NB4 (cell line): ENCODE measurements at regions not wholly inside any gene's neighbourhood (a gene's known extent, or its start where the extent isn't known, plus 50 kb on each side); places are given as distances from the start of the nearest gene placed in this dataset.

ENCODE experiments used
- DNase-seq: peaks from one replicate; pipeline ENCODE4 v3.0.0; 2010; ENCODE audit warnings: low read depth
- H3K4me3 ChIP-seq: one replicate; pipeline ENCODE4 v1.5.1; 2011; ENCODE audit warnings: mild to moderate bottlenecking, low read depth, low read length, moderate library complexity
- CTCF ChIP-seq: IDR thresholded peaks from one replicate; pipeline ENCODE4 v1.5.1; 2012; ENCODE audit warnings: low read depth, low read length
- MAX ChIP-seq: IDR thresholded peaks from 2 replicates; pipeline ENCODE4 v1.6.1; 2011; ENCODE audit warnings: low read depth, low read length
- MYC ChIP-seq: IDR thresholded peaks from 2 replicates; pipeline ENCODE4 v1.6.1; 2011; ENCODE audit warnings: low read depth, low read length
- POLR2A ChIP-seq: IDR thresholded peaks from 2 replicates; pipeline ENCODE4 v1.6.1; 2011; ENCODE audit warnings: mild to moderate bottlenecking; ENCODE audit not compliant: insufficient read length; ENCODE audit errors: extremely low read depth

DNA sequence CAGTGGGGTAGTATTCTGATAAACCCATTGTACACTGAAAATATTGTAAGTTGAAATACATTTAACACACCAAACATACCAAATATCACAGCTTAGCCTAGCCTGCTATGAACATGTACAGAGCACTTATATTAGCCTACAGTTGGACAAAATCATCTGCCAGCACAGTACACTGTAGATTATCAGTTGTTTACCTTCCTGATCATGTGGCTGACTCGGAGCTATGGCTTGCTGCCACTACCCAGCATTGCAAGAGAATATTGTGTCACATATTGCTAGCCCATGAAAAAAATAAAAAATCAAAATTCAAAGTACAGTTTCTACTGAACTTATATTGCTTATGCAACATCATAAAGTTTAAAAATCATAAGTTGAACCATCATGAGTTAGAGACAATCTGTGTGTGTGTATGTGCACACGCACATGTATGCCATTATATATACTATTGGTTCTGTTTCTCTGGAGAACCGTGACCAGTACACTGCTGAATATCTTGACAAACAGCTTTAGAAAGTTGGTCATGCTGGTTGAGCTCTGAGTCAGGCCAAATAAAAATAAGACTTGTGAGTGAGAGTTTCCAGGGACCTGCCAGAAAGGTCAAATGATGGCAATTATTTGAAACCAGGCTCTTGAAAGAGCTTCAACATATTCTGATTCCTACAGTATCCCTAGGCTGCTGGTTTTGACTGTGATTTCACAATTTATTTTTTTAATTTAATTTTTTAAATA, 238.5 kb downstream of the PRR32 start:
- no peak overlapping the region for H3K4me3 ChIP-seq
- no peak for DNase-seq

GRCh38 chrX:127085939-127086338, 266.4 kb downstream of the PRR32 start:
- no peak overlapping the region for H3K4me3 ChIP-seq
- TF ChIP-seq MAX: no peak
- no peak for TF ChIP-seq POLR2A
- TF ChIP-seq MYC: no peak
- no peak for TF ChIP-seq CTCF
- DNase-seq: no peak

More for the DNA sequence above, 238.5 kb downstream of the PRR32 start:
- TF ChIP-seq POLR2A (no peak), MYC (no peak), CTCF (no peak), MAX (no peak)

DNA sequence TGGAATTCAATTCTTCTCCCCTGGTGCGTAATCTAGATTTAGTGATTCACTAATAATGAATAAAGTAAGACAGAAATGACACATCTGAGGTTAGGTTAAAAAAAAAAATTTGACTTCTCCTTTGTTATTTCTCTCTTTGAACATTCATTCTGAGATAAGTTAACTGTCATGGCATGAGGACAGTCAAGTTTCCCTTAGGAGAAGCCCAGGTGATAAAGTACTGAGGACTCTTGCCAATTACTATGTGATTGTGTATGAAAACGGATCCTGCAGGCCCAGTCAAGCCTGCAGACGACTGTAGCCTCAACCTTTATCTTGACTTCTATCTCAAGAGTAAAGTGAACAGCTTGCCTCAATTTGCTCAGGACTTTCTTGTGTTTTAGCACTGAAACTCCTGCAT, 293.2 kb downstream of the PRR32 start:
- TF ChIP-seq MYC: no peak
- no peak for TF ChIP-seq POLR2A
- no peak for TF ChIP-seq MAX
- no peak for TF ChIP-seq CTCF
- no peak overlapping the region for H3K4me3 ChIP-seq
- no peak for DNase-seq

DNA sequence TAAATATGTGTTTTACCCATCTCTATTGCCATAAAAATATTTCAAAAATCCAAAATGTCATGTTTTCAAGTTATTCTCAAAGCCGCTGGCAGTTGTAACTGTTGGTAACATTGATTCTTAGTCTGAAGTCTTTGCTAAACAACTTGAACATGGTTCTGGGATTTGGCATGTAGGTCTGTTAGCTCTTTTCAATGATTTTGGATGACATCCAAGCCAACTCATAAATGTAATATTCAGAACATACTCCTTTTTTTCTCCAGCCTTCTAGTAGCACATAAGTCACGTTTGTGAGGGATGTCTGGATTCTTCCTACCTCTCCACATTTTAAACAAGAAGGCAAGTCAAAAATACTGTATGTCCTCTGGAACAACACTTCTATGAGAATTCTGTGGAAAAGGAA, 305.3 kb downstream of the PRR32 start:
- DNase-seq: no peak
- H3K4me3 ChIP-seq: no peak overlapping the region
- TF ChIP-seq MYC: no peak
- no peak for TF ChIP-seq CTCF
- TF ChIP-seq POLR2A: no peak
- TF ChIP-seq MAX: no peak

DNA sequence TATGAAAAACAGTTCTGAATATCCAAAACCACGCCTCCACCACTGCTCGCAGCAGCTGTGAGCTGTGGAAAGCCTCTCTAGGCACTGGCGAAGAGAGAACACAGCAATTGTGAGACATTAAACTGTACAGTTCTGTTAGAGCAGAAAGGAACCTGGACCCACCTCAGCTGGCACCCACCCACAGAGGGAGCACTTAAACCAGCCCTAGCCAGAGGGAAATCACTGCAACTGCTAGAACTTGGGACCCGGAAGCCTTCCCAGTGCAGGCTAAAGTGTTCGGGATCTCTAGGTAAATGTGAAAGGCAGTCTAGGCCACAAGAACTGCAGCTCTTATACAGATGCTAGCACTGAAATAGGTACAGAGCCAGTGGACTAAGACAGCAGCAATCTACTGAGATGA, 308.8 kb downstream of the PRR32 start:
- TF ChIP-seq MYC (no peak), CTCF (no peak), POLR2A (no peak), MAX (no peak)
- no peak for DNase-seq

More for the DNA sequence above, 308.8 kb downstream of the PRR32 start:
- no peak overlapping the region for H3K4me3 ChIP-seq
